ENCODE measurements at regions not wholly inside any gene's neighbourhood (a gene's known extent, or its start where the extent isn't known, plus 50 kb on each side); places are given as distances from the start of the nearest gene placed in this dataset.
"Not testable (repeated sequence)": the region's sequence is repeated elsewhere in the genome, so short reads cannot be mapped to it uniquely, and the experiment has no call there.

- in situ Hi-C loops (cut with MboI; ENCODE audit: low sequenced_read_pairs): no loop called here
- no peak for DNase-seq (ENCODE audit: low spot score in 2 of 2)
Observed at GRCh38 chr11:71101606-71102005, 150.8 kb downstream of the SHANK2 start.

DNA sequence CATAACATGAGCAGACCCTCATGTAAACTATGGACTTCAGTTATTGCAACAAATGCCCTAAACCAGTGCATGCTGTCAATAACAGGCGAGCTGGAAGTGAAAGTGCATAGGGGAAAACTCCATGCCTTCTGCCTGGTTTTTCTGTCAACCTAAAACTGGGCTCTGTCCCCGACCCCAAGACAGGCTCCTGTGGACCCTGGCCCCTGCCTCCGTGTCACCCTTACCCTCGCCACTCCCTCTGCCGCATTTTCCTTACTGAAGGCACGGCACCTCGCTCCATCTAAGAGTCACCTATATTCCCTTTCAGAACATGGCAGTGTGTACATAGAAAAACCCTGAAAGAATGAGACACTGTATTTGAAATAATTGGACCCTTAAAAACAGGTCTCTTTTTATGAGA is 151.3 kb downstream of the SHANK2 start:
- in situ Hi-C loops (cut with MboI; ENCODE audit: low sequenced_read_pairs): no loop called here
- no peak for DNase-seq (ENCODE audit: low spot score in 2 of 2)
- Histone ChIP-seq H3K36me3 (replicated peaks) (no peaks in the 10 kb centered on the region), H3K9me3 (no peaks in the 10 kb centered on the region), H3K4me1 (no peaks in the 10 kb centered on the region), H3K27me3 (ENCODE audit: low read depth) (no peaks in the 10 kb centered on the region), H3K4me3 (no peak overlapping the region)

More at GRCh38 chr11:71101606-71102005, 150.8 kb downstream of the SHANK2 start:
- H3K27me3 ChIP-seq (ENCODE audit: low read depth): no peaks in the 10 kb centered on the region
- H3K36me3 ChIP-seq (replicated peaks): no peaks in the 10 kb centered on the region
- no peaks in the 10 kb centered on the region for H3K9me3 ChIP-seq
- no peak overlapping the region for H3K4me3 ChIP-seq
- H3K4me1 ChIP-seq: no peaks in the 10 kb centered on the region

- DNase-seq (ENCODE audit: low spot score in 2 of 2): no peak
- Histone ChIP-seq H3K27me3 (ENCODE audit: low read depth) (no peaks in the 10 kb centered on the region), H3K4me3 (no peak overlapping the region), H3K4me1 (no peaks in the 10 kb centered on the region), H3K9me3 (no peaks in the 10 kb centered on the region), H3K36me3 (replicated peaks) (no peaks in the 10 kb centered on the region)
- in situ Hi-C loops (cut with MboI; ENCODE audit: low sequenced_read_pairs): no loop called here
Observed at GRCh38 chr11:71098776-71099175, 153.6 kb downstream of the SHANK2 start.

DNA sequence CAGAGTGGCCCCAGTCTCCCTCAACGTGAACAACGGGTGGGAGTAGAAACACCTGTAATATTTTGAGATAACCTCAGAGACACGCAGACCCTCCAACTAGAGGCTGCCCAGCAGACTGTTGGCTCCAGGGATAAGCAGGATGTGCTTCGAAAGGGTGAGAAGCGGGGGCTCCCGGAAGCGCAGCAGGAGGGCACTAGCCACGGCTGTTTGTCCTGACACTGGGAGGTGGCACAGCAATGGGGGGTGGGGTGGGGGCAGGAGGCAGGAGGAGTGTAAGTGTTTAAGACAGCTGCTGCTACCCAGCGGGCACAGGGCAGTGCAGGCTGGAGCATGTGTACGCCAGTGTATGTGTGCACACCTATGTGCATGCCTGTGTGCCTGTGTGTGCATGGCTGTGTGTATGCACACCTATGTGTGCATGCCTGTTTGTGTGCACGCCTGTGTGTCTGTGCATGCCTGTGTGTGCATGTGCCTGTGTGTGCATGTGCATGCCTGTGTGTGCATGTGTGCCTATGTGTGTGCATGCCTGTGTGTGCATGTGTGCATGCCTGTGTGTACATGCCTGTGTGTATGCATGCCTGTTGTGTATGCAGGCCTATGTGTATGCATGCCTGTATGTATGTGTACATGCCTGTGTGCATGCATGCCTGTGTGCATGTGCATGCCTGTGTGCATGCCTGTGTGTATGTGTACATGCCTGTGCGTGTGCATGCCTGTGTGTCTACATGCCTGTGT is 154.7 kb downstream of the SHANK2 start:
- no peak for DNase-seq (ENCODE audit: low spot score in 2 of 2)
- in situ Hi-C loops (cut with MboI; ENCODE audit: low sequenced_read_pairs): no loop called here
- Histone ChIP-seq H3K36me3 (replicated peaks) (no peaks in the 10 kb centered on the region), H3K27me3 (ENCODE audit: low read depth) (no peaks in the 10 kb centered on the region), H3K9me3 (no peaks in the 10 kb centered on the region), H3K4me3 (no peak overlapping the region), H3K4me1 (no peaks in the 10 kb centered on the region)

GRCh38 chr11:71096751-71097388 is 155.5 kb downstream of the SHANK2 start:
- Histone ChIP-seq H3K36me3 (replicated peaks) (no peaks in the 10 kb centered on the region), H3K27me3 (ENCODE audit: low read depth) (no peaks in the 10 kb centered on the region), H3K4me3 (no peak overlapping the region), H3K9me3 (no peaks in the 10 kb centered on the region), H3K4me1 (no peaks in the 10 kb centered on the region)
- in situ Hi-C loops (cut with MboI; ENCODE audit: low sequenced_read_pairs): no loop called here
- DNase-seq (ENCODE audit: low spot score in 2 of 2): no peak

GRCh38 chr11:71095294-71095850 is 157.0 kb downstream of the SHANK2 start:
- no peak for DNase-seq (ENCODE audit: low spot score in 2 of 2)
- no peak overlapping the region for H3K4me3 ChIP-seq
- H3K36me3 ChIP-seq (replicated peaks): no peaks in the 10 kb centered on the region
- no peaks in the 10 kb centered on the region for H3K27me3 ChIP-seq (ENCODE audit: low read depth)
- no peaks in the 10 kb centered on the region for H3K9me3 ChIP-seq
- H3K4me1 ChIP-seq: no peaks in the 10 kb centered on the region
- in situ Hi-C loops (cut with MboI; ENCODE audit: low sequenced_read_pairs): no loop called here

- no peaks in the 10 kb centered on the region for H3K9me3 ChIP-seq
- no peaks in the 10 kb centered on the region for H3K36me3 ChIP-seq (replicated peaks)
- H3K4me3 ChIP-seq: no peak overlapping the region
- H3K4me1 ChIP-seq: no peaks in the 10 kb centered on the region
- H3K27me3 ChIP-seq (ENCODE audit: low read depth): no peaks in the 10 kb centered on the region
- no peak for DNase-seq (ENCODE audit: low spot score in 2 of 2)
- in situ Hi-C loops (cut with MboI; ENCODE audit: low sequenced_read_pairs): no loop called here
Observed at GRCh38 chr11:71094296-71095077, 157.9 kb downstream of the SHANK2 start.

DNA sequence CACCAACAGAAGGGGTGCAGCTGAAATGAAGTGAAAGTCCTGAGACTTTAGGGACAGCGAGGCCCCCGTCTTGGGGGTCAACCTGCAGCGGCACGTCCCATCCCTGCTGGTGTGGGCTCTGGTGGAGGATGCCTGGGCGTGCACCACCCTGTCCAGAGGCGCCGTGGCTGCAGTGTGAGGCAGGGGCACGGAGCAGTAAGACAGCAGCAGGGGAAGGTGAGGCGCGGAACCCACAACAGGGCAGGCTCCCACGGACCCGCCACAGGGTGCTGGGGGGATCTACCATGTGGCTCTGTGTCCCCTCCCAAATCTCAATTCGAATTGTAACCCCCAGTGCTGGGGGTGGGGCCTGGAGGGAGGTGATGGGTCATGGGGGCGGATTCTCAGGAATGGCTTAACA is 158.6 kb downstream of the SHANK2 start:
- Histone ChIP-seq H3K9me3 (no peaks in the 10 kb centered on the region), H3K27me3 (ENCODE audit: low read depth) (no peaks in the 10 kb centered on the region), H3K4me1 (no peaks in the 10 kb centered on the region), H3K36me3 (replicated peaks) (no peaks in the 10 kb centered on the region), H3K4me3 (no peak overlapping the region)
- in situ Hi-C loops (cut with MboI; ENCODE audit: low sequenced_read_pairs): no loop called here
- DNase-seq (ENCODE audit: low spot score in 2 of 2): no peak

DNA sequence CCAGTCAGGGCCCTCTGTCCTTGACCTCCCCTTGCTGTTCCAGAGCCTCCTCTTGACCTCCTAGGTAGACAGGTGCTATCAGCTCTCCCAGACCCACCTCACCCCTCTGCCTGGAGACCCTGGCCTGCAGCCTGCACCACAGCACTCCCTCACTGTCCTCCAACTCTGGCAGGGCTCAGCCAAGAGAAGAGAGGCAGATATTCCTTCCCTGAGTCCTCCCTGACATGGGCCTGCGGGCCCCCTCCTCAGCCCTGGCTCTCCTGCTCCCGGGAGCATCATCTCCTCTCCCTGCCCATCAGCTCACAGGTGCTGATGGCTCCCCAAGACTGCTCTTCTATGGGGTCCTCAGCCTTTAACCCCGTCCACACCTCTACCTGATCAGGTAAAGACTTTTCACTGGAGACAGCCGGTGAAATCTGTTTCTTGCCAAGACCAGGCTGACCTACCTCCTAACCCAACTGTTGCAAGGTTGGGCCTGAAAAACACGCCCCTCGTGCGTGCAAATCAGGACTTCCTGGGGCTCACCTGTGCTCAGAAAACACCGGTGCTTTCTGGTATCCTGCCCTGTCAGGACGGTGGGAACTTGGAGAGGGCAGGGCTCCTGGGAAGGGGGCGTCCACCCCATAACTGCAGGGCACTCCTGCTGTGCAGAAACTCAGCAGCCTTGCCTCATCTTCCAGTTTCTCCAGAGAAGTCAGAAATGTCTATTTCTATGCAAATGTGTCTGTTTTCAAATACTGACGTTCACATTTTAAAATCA is 160.7 kb downstream of the SHANK2 start:
- Histone ChIP-seq H3K4me1 (no peaks in the 10 kb centered on the region), H3K9me3 (no peaks in the 10 kb centered on the region), H3K27me3 (ENCODE audit: low read depth) (no peaks in the 10 kb centered on the region), H3K4me3 (no peak overlapping the region), H3K36me3 (replicated peaks) (no peaks in the 10 kb centered on the region)
- no peak for DNase-seq (ENCODE audit: low spot score in 2 of 2)
- in situ Hi-C loops (cut with MboI; ENCODE audit: low sequenced_read_pairs): no loop called here

- in situ Hi-C loops (cut with MboI; ENCODE audit: low sequenced_read_pairs): no loop called here
Observed at GRCh38 chr11:71089571-71089970, 162.8 kb downstream of the SHANK2 start.

GRCh38 chr11:71088314-71089215 is 163.8 kb downstream of the SHANK2 start:
- H3K4me1 ChIP-seq; H3K4me3 ChIP-seq; DNase-seq (ENCODE audit: low spot score in 2 of 2); H3K9me3 ChIP-seq; H3K36me3 ChIP-seq (replicated peaks); in situ Hi-C loops (cut with MboI; ENCODE audit: low sequenced_read_pairs); H3K27me3 ChIP-seq (ENCODE audit: low read depth): not testable (repeated sequence)

More at GRCh38 chr11:71089571-71089970, 162.8 kb downstream of the SHANK2 start:
- H3K4me3 ChIP-seq: no peak overlapping the region
- H3K9me3 ChIP-seq: no peaks in the 10 kb centered on the region
- DNase-seq (ENCODE audit: low spot score in 2 of 2): no peak
- H3K4me1 ChIP-seq: no peaks in the 10 kb centered on the region
- H3K36me3 ChIP-seq (replicated peaks): no peaks in the 10 kb centered on the region
- no peaks in the 10 kb centered on the region for H3K27me3 ChIP-seq (ENCODE audit: low read depth)

- peak in 1 of 2 experiments; percentile 18 for DNase-seq (ENCODE audit: low spot score in 2 of 2)
- in situ Hi-C loops (cut with MboI; ENCODE audit: low sequenced_read_pairs): no loop called here
- Histone ChIP-seq H3K27me3 (ENCODE audit: low read depth) (no peaks in the 10 kb centered on the region), H3K36me3 (replicated peaks) (no peaks in the 10 kb centered on the region), H3K4me1 (no peaks in the 10 kb centered on the region), H3K4me3 (no peak overlapping the region), H3K9me3 (no peaks in the 10 kb centered on the region)
Observed at GRCh38 chr11:71086687-71087258, 165.6 kb downstream of the SHANK2 start.
